Spleen (tissue), 11 donors: ENCODE measurements at regions not wholly inside any gene's neighbourhood (a gene's known extent, or its start where the extent isn't known, plus 50 kb on each side); places are given as distances from the start of the nearest gene placed in this dataset.

Experiments
- DNase-seq: peaks from one replicate; pipeline ENCODE4 v3.0.0-alpha.2; 2020
- H3K27ac ChIP-seq, 8 donors: fragments of 200-600 bp; sonication (generic) in 7 of 8; 1 replicate in 4 of 8; 2 replicates in 4 of 8; pipeline versions ENCODE4 v1.5.0 to v1.8.0; 2016 to 2021; ENCODE audit warnings: inconsistent platforms in 4 of 8, mild to moderate bottlenecking in 4 of 8, moderate library complexity in 1 of 8
- H3K27me3 ChIP-seq, 7 donors: fragments of 200-600 bp; sonication (generic) in 6 of 7; replicated peaks in 1 of 7; 1 replicate in 4 of 7; 2 replicates in 3 of 7; pipeline versions ENCODE4 v1.5.0 to v1.8.0; 2016 to 2021; ENCODE audit warnings: inconsistent platforms in 3 of 7, mild to moderate bottlenecking in 1 of 7
- H3K36me3 ChIP-seq, 6 donors: fragments of 200-600 bp; sonication (generic) in 5 of 6; 1 replicate in 4 of 6; 2 replicates in 2 of 6; pipeline versions ENCODE4 v1.5.0 to v1.8.0; 2016 to 2021; ENCODE audit warnings: inconsistent platforms in 2 of 6
- H3K4me1 ChIP-seq, 6 donors: fragments of 200-600 bp; sonication (generic) in 5 of 6; 1 replicate in 3 of 6; 2 replicates in 3 of 6; pipeline versions ENCODE4 v1.5.0 to v1.8.0; 2016 to 2021; ENCODE audit warnings: inconsistent platforms in 3 of 6
- H3K4me3 ChIP-seq, 8 donors: fragments of 200-600 bp; sonication (generic) in 7 of 8; 1 replicate in 4 of 8; 2 replicates in 4 of 8; pipeline versions ENCODE4 v1.5.0 to v1.8.0; 2016 to 2021; ENCODE audit warnings: inconsistent platforms in 4 of 8, mild to moderate bottlenecking in 4 of 8, moderate library complexity in 2 of 8
- H3K9me3 ChIP-seq, 8 donors: fragments of 200-600 bp; sonication (generic) in 7 of 8; 1 replicate in 4 of 8; 2 replicates in 4 of 8; pipeline versions ENCODE4 v1.5.0 to v1.8.0; 2016 to 2021; ENCODE audit warnings: inconsistent platforms in 4 of 8
- POLR2A ChIP-seq, 3 donors: fragments of 450-650 bp; IDR thresholded peaks; one replicate each; pipeline ENCODE4 v1.5.1; 2017; ENCODE audit warnings: antibody characterized with exemption in 3 of 3, mild to moderate bottlenecking in 1 of 3
- POLR2AphosphoS5 ChIP-seq, 3 donors: sonication (generic); formaldehyde crosslinking; IDR thresholded peaks; one replicate each; pipeline ENCODE4 v1.5.1; 2017; ENCODE audit warnings: antibody characterized with exemption in 3 of 3
- WGBS, 5 donors: extraction: QIAGEN DNeasy Blood & Tissue Kit in 3 of 5; methylation state at CpG; one replicate each; pipeline versions ENCODE4 v1.1.5 to v1.1.7; 2013 to 2018; 5-methylcytosine and 5-hydroxymethylcytosine counted together
- intact Hi-C: fragments of 100-400 bp; cut with DNase I; formaldehyde crosslinking; loops from one replicate; pipeline ENCODE4 v1.15.0; 2023; ENCODE audit warnings: low total_unique reads
- TF ChIP-seq, protein P1 (sequence below), 11 experiments: fragments of 200-600 bp in 7 of 11; fragments of 450-650 bp in 4 of 11; sonication (generic) in 4 of 11; IDR thresholded peaks in 8 of 11; conservative IDR thresholded peaks in 3 of 11; 1 replicate in 7 of 11; 2 replicates in 4 of 11; pipeline versions ENCODE4 v1.4.0 to v1.8.0; 2016 to 2021; ENCODE audit warnings: antibody characterized with exemption in 11 of 11, inconsistent platforms in 4 of 11, mild to moderate bottlenecking in 1 of 11
- donor health status: healthy with polysubstance abuse.
- donor health status: DM: no; HTN: no; CAD: no; lungs with moderate emphysema.
- donor health status: DM: no; HTN: no; CAD: no.
- donor health status: Bipolar disorder and iron deficiency.
- donor health status: healthy.
- donor health status: DM: no; HTN: no; CAD: no.
- donor health status: DM: yes; HTN: yes; CAD: no.

DNA sequence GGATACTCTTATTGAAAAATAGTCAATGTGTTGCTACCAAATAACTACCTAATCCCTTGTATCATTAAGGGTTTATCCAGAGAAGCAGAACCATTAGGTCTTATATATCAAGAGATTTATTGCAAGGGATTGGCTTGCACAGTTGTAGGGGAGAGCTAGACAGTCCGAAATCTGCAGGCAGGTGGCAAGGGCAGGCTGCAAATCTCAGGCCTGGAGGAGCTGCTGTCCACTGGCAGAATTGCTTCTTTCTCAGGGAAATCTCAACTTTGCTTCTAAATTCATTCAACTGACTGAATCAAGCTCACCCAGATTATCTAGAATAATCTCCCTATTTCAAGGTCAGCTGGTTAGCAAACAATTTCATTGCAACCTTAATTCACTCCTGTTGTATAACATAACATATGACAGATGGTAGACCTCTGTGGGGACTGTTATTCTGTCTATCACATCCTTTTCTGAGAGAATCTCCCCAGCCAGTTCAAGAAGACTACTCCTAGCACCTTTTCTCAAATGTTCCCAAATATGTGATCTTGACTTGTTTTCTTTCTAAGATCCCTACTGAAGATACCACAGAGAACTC, 194.2 kb downstream of the NHLRC3 start:
- no peak for TF ChIP-seq POLR2AphosphoS5 (IDR thresholded peaks at IDR 0.05)
- TF ChIP-seq, protein P1, sequence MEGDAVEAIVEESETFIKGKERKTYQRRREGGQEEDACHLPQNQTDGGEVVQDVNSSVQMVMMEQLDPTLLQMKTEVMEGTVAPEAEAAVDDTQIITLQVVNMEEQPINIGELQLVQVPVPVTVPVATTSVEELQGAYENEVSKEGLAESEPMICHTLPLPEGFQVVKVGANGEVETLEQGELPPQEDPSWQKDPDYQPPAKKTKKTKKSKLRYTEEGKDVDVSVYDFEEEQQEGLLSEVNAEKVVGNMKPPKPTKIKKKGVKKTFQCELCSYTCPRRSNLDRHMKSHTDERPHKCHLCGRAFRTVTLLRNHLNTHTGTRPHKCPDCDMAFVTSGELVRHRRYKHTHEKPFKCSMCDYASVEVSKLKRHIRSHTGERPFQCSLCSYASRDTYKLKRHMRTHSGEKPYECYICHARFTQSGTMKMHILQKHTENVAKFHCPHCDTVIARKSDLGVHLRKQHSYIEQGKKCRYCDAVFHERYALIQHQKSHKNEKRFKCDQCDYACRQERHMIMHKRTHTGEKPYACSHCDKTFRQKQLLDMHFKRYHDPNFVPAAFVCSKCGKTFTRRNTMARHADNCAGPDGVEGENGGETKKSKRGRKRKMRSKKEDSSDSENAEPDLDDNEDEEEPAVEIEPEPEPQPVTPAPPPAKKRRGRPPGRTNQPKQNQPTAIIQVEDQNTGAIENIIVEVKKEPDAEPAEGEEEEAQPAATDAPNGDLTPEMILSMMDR (IDR thresholded peaks at IDR 0.05 in 8 of 11, conservative IDR thresholded peaks at IDR 0.05 in 3 of 11), result no peak
- TF ChIP-seq POLR2A (IDR thresholded peaks at IDR 0.05), result no peak
- 43 to 85% (median 77%) methylated on average over 1 of the region's 1 CpG for WGBS, 5 donors

DNA sequence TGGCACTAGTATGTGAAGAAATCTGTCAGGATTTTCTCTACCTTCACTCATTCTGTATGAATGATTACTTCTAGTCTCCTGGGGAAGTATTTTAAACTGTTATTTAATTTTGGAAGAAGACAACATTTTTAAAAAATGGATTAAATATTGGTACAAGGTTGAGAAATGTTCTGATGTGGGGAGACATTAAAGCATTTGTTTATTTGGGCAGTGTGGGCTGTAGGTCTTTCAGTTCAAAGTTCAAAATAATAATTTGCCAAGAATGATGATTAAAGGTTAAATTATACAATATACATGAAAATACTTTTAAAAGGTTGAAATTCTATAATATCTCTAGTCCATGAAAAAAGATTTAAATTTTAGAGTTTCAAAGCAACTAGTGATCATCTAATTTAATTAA, 194.7 kb downstream of the NHLRC3 start:
- Histone ChIP-seq H3K27ac (no peak overlapping the region), H3K36me3 (no peaks in the 10 kb centered on the region), H3K4me3 (no peak overlapping the region), H3K9me3 (no peaks in the 10 kb centered on the region), H3K27me3 (no peaks in the 10 kb centered on the region), H3K4me1 (no peaks in the 10 kb centered on the region)
- TF ChIP-seq, protein P1 (IDR thresholded peaks at IDR 0.05 in 8 of 11, conservative IDR thresholded peaks at IDR 0.05 in 3 of 11), result no peak
- TF ChIP-seq POLR2A (IDR thresholded peaks at IDR 0.05) (no peak), POLR2AphosphoS5 (IDR thresholded peaks at IDR 0.05) (no peak)
- intact Hi-C loops, result no loop called here
- no peak for DNase-seq

More for the DNA sequence above, 194.2 kb downstream of the NHLRC3 start:
- intact Hi-C loops, result no loop called here
- DNase-seq, result no peak
- Histone ChIP-seq H3K27ac (no peak overlapping the region), H3K4me3 (no peak overlapping the region), H3K36me3 (no peaks in the 10 kb centered on the region), H3K9me3 (no peaks in the 10 kb centered on the region), H3K27me3 (no peaks in the 10 kb centered on the region), H3K4me1 (no peaks in the 10 kb centered on the region)

DNA sequence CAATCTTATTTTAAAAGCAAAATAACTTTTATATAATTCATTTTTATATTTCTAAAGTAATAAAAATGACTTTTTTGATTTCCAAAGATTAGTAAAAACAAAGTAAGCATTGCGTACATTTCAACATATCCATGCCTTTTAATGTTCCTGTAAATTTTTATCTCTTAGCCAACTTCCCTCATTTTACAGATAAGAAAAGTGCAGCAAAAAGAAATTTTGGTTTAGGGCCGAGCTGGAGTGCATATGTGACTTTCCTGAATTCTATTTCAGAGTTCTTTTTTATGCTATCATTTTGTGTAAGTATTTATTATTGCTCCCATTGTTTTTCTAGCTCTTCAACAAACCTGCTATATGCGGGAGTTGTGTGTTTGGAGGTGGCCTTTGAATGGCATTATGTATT, 195.3 kb downstream of the NHLRC3 start:
- H3K27me3 ChIP-seq, result no peaks in the 10 kb centered on the region
- WGBS, 5 donors, result 74 to 81% (median 78%) methylated on average over 3 of the region's 3 CpGs

DNA sequence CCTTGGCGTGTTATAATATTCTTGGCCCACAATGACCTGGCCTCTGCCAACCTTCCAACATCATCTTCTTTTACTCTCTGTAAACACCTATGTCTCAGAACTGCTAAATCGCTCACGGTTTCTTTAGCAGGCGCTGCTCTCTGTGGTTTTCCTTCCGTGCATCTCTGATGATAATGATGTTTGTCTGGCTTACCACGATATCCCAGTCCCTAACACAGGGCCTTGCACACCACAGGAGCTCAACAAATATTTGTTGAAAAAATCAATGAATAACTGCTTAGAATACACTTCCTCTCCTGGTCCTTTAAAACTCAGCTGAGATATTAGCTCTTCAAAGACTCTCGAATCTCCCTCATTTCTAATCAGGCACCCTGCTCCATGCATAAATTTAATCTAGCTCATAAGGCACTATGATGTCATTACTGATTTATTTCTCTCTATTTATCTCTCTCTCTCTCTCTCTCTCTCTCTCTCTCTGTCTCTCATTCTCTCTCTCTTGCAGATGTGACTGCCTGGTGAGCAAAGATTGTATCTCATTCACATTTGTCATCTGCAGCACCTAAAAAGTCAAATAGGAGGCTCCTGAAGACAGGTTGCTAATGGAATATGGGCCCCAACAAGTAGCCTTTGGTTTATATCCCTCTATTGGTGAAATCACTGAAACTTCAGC, 206.4 kb downstream of the NHLRC3 start:
- peaks cover 0 to 9% (median 0%) of the 10 kb centered on the region in 7 donors for H3K27me3 ChIP-seq

More for the DNA sequence above, 195.3 kb downstream of the NHLRC3 start:
- Histone ChIP-seq H3K4me1 (no peaks in the 10 kb centered on the region), H3K9me3 (no peaks in the 10 kb centered on the region), H3K4me3 (no peak overlapping the region), H3K36me3 (no peaks in the 10 kb centered on the region), H3K27ac (no peak overlapping the region)
- DNase-seq, result no peak
- TF ChIP-seq, protein P1 (IDR thresholded peaks at IDR 0.05 in 8 of 11, conservative IDR thresholded peaks at IDR 0.05 in 3 of 11), result no peak
- TF ChIP-seq POLR2AphosphoS5 (IDR thresholded peaks at IDR 0.05), result no peak
- no peak for TF ChIP-seq POLR2A (IDR thresholded peaks at IDR 0.05)
- intact Hi-C loops, result no loop called here

More for the DNA sequence above, 206.4 kb downstream of the NHLRC3 start:
- H3K27ac ChIP-seq, result no peak overlapping the region
- H3K4me1 ChIP-seq, result no peaks in the 10 kb centered on the region
- H3K4me3 ChIP-seq, result no peak overlapping the region
- intact Hi-C loops, result no loop called here
- H3K36me3 ChIP-seq, result no peaks in the 10 kb centered on the region
- TF ChIP-seq POLR2A (IDR thresholded peaks at IDR 0.05), result no peak
- TF ChIP-seq, protein P1 (IDR thresholded peaks at IDR 0.05 in 8 of 11, conservative IDR thresholded peaks at IDR 0.05 in 3 of 11), result no peak
- no peak for TF ChIP-seq POLR2AphosphoS5 (IDR thresholded peaks at IDR 0.05)
- DNase-seq, result no peak
- WGBS, 5 donors, result 83 to 86% (median 85%) methylated on average over 7 of the region's 7 CpGs
- no peaks in the 10 kb centered on the region for H3K9me3 ChIP-seq
